Common myeloid progenitor, CD34-positive (primary cell): ENCODE measurements at regions not wholly inside any gene's neighbourhood (a gene's known extent, or its start where the extent isn't known, plus 50 kb on each side); places are given as distances from the start of the nearest gene placed in this dataset.

Source experiments
- CTCF ChIA-PET: fragments of 350-600 bp; sonication (Branson Sonifier 250); formaldehyde crosslinking; loops from one replicate; lab custom pipeline; 2021; ENCODE audit warnings: antibody characterized with exemption; lab: Charles Lee
- POLR2A ChIA-PET: fragments of 350-600 bp; sonication (Branson Sonifier 250); formaldehyde crosslinking; loops from one replicate; lab custom pipeline; 2021; ENCODE audit warnings: antibody characterized with exemption; lab: Charles Lee
- DNase-seq, 3 donors: peaks; one replicate each; pipeline versions ENCODE4 v3.0.0 to v3.0.0-alpha.2; 2013
- H3K27ac ChIP-seq, 2 experiments: 1 replicate in 1 of 2; 2 replicates in 1 of 2; pipeline ENCODE4 v1.7.0; 2013; ENCODE audit warnings: inconsistent platforms in 2 of 2, low read length in 2 of 2, mild to moderate bottlenecking in 2 of 2, low read depth in 1 of 2, moderate library complexity in 1 of 2; ENCODE audit not compliant: severe bottlenecking in 2 of 2, insufficient read depth in 1 of 2, poor library complexity in 1 of 2
- H3K27me3 ChIP-seq, 5 experiments: replicated peaks in 2 of 5; 1 replicate in 3 of 5; 2 replicates in 2 of 5; pipeline versions ENCODE4 v1.6.1 to v1.7.0; 2013; ENCODE audit warnings: low read length in 4 of 5, mild to moderate bottlenecking in 2 of 5, moderate library complexity in 2 of 5, inconsistent platforms in 1 of 5; ENCODE audit not compliant: insufficient read depth in 5 of 5, control insufficient read depth in 4 of 5
- H3K36me3 ChIP-seq, 4 experiments: 1 replicate in 2 of 4; 2 replicates in 2 of 4; pipeline versions ENCODE4 v1.6.1 to v1.7.0; 2013; ENCODE audit warnings: low read length in 3 of 4, control low read depth in 1 of 4, mild to moderate bottlenecking in 1 of 4; ENCODE audit not compliant: control insufficient read depth in 4 of 4, insufficient read depth in 4 of 4
- H3K4me1 ChIP-seq, 4 experiments: 1 replicate in 3 of 4; 2 replicates in 1 of 4; pipeline versions ENCODE4 v1.6.1 to v1.7.1; 2013; ENCODE audit warnings: low read length in 3 of 4, mild to moderate bottlenecking in 3 of 4, control low read depth in 1 of 4, inconsistent platforms in 1 of 4, moderate library complexity in 1 of 4; ENCODE audit not compliant: control insufficient read depth in 4 of 4, insufficient read depth in 4 of 4; ENCODE audit errors: control extremely low read depth in 1 of 4
- H3K4me3 ChIP-seq, 7 experiments: 1 replicate in 4 of 7; 2 replicates in 3 of 7; pipeline versions ENCODE4 v1.5.1 to v1.7.0; 2013; ENCODE audit warnings: mild to moderate bottlenecking in 7 of 7, low read length in 6 of 7, moderate library complexity in 6 of 7, inconsistent platforms in 2 of 7, low read depth in 2 of 7, control low read depth in 1 of 7; ENCODE audit not compliant: insufficient read depth in 4 of 7, control insufficient read depth in 1 of 7; ENCODE audit errors: extremely low read depth in 1 of 7
- H3K9me3 ChIP-seq, 5 experiments: 1 replicate in 4 of 5; 2 replicates in 1 of 5; pipeline versions ENCODE4 v1.6.1 to v1.7.1; 2013; ENCODE audit warnings: low read length in 4 of 5, mild to moderate bottlenecking in 2 of 5, inconsistent platforms in 1 of 5, low read depth in 1 of 5, moderate library complexity in 1 of 5; ENCODE audit not compliant: control insufficient read depth in 4 of 5, insufficient read depth in 2 of 5; ENCODE audit errors: control extremely low read depth in 1 of 5
- WGBS: methylation state at CpG from one replicate; pipeline ENCODE4 v1.1.5; 2013; ENCODE audit not compliant: insufficient coverage; 5-methylcytosine and 5-hydroxymethylcytosine counted together

DNA sequence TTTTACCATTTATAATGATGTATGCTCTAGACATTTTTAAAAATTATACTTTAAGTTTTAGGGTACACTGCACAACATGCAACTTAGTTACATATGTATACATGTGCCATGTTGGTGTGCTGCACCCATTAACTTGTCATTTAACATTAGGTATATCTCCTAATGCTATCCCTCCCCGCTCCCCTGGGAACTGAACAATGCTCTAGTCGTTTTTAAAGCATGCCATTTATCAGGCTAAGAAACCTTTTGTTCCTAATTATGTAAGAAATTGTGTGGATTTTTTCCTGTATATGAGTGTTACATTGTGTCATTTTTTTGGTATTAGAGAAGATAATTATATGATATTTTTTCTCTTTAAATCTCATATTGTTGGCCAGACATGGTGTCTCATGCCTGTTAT is 72.8 kb upstream of the SGCD start:
- DNase-seq: no peak
- no peaks in the 10 kb centered on the region for H3K4me1 ChIP-seq
- H3K27me3 ChIP-seq: no peaks in the 10 kb centered on the region
- no peak overlapping the region for H3K27ac ChIP-seq
- CTCF ChIA-PET: no interaction called here
- POLR2A ChIA-PET: no interaction called here
- no peaks in the 10 kb centered on the region for H3K9me3 ChIP-seq
- no peak overlapping the region for H3K4me3 ChIP-seq
- WGBS: no CpG with 5 or more reads among the region's 2 CpGs
- no peaks in the 10 kb centered on the region for H3K36me3 ChIP-seq

DNA sequence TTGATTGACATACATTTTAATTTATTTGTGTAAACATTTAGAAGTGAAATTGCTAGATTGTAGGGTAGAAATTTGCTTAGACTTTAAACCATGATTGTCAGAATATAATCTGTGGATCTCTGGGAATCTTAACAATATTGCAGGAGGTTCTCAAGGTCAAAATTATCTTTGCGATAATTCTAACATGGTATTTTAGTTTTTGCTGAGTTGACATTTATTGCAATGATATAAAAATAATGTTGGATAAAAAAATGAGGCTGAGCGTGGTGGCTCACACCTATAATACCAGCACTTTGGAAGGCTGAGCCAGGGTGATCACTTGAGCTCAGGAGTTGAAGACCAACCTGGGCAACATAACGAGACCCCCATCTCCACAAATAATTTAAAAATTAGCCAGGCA is 70.3 kb upstream of the SGCD start:
- ChIA-PET CTCF (no interaction called here), POLR2A (no interaction called here)
- DNase-seq: no peak
- Histone ChIP-seq H3K9me3 (no peaks in the 10 kb centered on the region), H3K4me1 (no peaks in the 10 kb centered on the region), H3K27me3 (no peaks in the 10 kb centered on the region), H3K4me3 (no peak overlapping the region), H3K36me3 (no peaks in the 10 kb centered on the region), H3K27ac (no peak overlapping the region)
- no CpG with 5 or more reads among the region's 3 CpGs for WGBS

DNA sequence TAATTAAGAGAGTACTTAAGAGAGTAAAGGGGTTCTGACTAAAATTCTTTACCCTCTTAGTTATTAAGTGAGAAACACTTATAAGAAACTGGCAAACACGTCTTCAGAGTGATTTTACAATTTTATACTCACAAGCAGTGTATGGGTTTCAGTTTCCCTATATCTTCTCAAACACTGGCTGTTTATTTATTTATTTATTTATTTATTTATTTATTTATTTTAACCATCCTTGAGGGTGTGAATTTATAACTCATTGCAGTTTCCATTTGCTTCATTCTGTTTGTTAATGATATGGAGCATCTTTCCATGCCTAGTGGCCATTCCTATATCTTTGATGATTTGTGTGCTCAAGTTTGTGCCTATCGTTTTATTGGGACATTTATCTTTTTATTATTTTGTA is 68.0 kb upstream of the SGCD start:
- DNase-seq: no peak
- Histone ChIP-seq H3K9me3 (no peaks in the 10 kb centered on the region), H3K27ac (no peak overlapping the region), H3K4me3 (no peak overlapping the region), H3K36me3 (no peaks in the 10 kb centered on the region), H3K4me1 (no peaks in the 10 kb centered on the region), H3K27me3 (no peaks in the 10 kb centered on the region)
- no CpG with 5 or more reads among the region's 2 CpGs for WGBS
- ChIA-PET CTCF (no interaction called here), POLR2A (no interaction called here)

DNA sequence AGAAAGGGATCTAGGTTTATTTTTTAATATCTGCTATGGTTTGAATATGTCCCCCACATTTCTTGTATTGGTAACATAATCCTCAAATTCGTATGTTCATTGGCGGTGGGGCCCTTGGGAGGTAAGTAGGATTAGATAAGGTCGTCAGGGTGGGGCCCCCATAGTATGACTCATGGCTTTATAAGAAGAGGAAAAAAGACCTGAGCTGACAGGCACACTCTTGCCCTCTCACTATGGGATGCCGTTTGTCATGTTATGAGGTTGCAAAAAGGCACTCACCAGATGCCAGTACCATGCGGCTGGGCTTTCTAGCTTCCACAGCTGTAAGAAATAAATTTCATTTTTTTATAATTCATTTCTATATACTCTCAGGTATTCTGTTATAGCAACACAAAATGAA is 67.3 kb upstream of the SGCD start:
- WGBS: no CpG with 5 or more reads among the region's 5 CpGs
- CTCF ChIA-PET: interaction anchor here (0.6 kb wide), 1 partner anchor 30 kb away, joined by 3 read pairs; no protein-coding TSS in a partner anchor

DNA sequence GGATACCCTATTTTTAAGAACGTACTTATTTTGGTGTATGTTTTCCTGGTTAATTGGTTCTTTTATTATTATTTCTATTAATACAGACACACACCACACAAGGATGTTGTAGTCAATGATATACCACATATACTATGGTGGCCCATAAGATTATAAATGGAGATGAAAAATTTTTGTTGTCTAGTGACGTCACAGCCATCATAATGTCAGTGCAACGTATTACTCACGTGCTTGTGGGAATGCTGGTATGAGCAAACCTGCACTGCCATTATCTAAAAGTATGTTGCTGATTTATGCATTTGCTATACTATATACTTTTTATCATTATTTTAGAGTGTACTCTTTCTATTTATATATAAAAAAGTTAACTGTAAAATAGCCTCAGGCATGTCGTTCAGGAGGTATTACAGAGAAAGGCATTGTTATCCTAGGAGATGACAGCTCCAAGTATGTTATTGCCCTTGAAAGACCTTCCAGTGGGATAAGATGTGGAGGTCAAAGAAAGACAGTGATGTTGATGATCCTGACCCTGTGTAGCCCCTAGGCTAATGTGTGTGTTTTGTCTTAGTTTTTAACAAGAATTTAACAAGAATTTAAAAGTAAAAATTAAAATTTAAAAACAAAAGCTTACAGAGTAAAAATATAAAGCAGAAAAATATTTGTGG is 65.6 kb upstream of the SGCD start:
- ChIA-PET CTCF (no interaction called here), POLR2A (interaction anchor here (0.7 to 0.8 kb wide), 2 partner anchors 41 to 59 kb away, joined by 3 read pairs; no protein-coding TSS in a partner anchor)
- Histone ChIP-seq H3K36me3 (no peaks in the 10 kb centered on the region), H3K9me3 (no peaks in the 10 kb centered on the region), H3K4me1 (no peaks in the 10 kb centered on the region), H3K27me3 (no peaks in the 10 kb centered on the region), H3K4me3 (no peak overlapping the region), H3K27ac (no peak overlapping the region)
- 60% methylated on average over 1 of the region's 5 CpGs for WGBS
- no peak for DNase-seq

More for the DNA sequence above, 67.3 kb upstream of the SGCD start:
- no peak overlapping the region for H3K4me3 ChIP-seq
- no peak overlapping the region for H3K27ac ChIP-seq
- no peaks in the 10 kb centered on the region for H3K9me3 ChIP-seq
- POLR2A ChIA-PET: no interaction called here
- no peak for DNase-seq
- no peaks in the 10 kb centered on the region for H3K27me3 ChIP-seq
- no peaks in the 10 kb centered on the region for H3K36me3 ChIP-seq
- H3K4me1 ChIP-seq: no peaks in the 10 kb centered on the region

DNA sequence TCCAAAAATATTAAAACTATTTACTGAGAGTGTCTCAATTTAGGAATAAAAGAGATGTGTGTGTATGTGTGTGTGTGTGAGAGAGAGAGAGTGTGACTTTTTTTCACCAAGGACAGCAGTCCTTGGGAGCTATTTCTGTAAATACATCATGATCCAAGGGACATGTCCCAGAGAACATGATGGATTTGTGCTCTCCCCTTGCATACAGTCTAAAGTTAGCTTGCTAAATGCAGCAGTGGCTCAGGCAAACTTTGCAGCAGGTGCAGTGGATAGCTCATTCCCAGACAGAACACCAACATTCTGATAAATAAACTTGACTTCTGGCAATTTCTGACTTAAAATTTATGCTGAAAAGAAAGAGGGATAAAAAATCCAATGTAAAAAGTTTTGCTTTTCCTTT is 55.4 kb upstream of the SGCD start:
- CTCF ChIA-PET: no interaction called here
- no peaks in the 10 kb centered on the region for H3K36me3 ChIP-seq

DNA sequence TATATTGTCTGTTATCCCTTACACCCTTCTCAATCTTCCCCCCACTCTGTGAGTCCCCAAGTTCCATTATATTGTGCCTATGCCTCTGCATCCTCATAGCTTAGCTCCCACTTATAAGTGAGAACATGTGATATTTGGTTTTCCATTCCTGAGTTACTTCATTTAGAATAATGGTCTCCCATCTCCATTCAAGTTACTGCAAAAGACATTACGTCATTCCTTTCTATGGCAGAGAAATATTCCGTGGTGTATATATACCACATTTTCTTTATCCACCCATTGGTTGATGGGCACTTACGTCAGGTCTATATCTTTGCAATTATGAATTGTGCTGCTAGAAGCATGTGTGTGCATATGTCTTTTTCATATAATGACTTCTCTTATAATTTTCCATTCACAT is 54.8 kb upstream of the SGCD start:
- Histone ChIP-seq H3K36me3 (no peaks in the 10 kb centered on the region), H3K27me3 (no peaks in the 10 kb centered on the region), H3K4me1 (no peaks in the 10 kb centered on the region), H3K4me3 (no peak overlapping the region), H3K27ac (no peak overlapping the region), H3K9me3 (no peaks in the 10 kb centered on the region)
- POLR2A ChIA-PET: no interaction called here
- CTCF ChIA-PET: no interaction called here
- 83% methylated on average over 1 of the region's 3 CpGs for WGBS
- no peak for DNase-seq

More for the DNA sequence above, 55.4 kb upstream of the SGCD start:
- DNase-seq: no peak
- Histone ChIP-seq H3K9me3 (no peaks in the 10 kb centered on the region), H3K27me3 (no peaks in the 10 kb centered on the region), H3K27ac (no peak overlapping the region), H3K4me1 (no peaks in the 10 kb centered on the region), H3K4me3 (no peak overlapping the region)
- POLR2A ChIA-PET: interaction anchor here (0.5 kb wide), 1 partner anchor 25 kb away, joined by 3 read pairs; no protein-coding TSS in a partner anchor
